ENCODE measurements at regions not wholly inside any gene's neighbourhood (a gene's known extent, or its start where the extent isn't known, plus 50 kb on each side); places are given as distances from the start of the nearest gene placed in this dataset.

GRCh38 chr7:156236936-156237599 lies 403.5 kb upstream of the RNF32 start:
- CTCF ChIA-PET = no interaction called here
- no peak overlapping the region for H3K4me3 Mint-ChIP-seq (ENCODE audit: unreplicated experiment)
- H3K4me3 ChIP-seq (ENCODE audit: low read depth, low read length) = no peak overlapping the region
- POLR2A ChIA-PET = no interaction called here
- no peaks in the 10 kb centered on the region for H3K4me1 Mint-ChIP-seq (ENCODE audit: low read depth, unreplicated experiment)
- no peaks in the 10 kb centered on the region for H3K36me3 ChIP-seq (ENCODE audit: control insufficient read depth, insufficient read depth, low read length)
- intact Hi-C loops (cut with micrococcal nuclease; ENCODE audit: unreplicated experiment) = no loop called here
- DNase-seq = no peak
- TF ChIP-seq CTCF (IDR thresholded peaks at IDR 0.05; ENCODE audit: insufficient read depth in 1 of 2, low read depth in 1 of 2, low read length in 1 of 2, severe bottlenecking in 1 of 2, unreplicated experiment in 1 of 2) = no peak
- H3K27me3 Mint-ChIP-seq (ENCODE audit: insufficient read depth, unreplicated experiment) = peaks cover 8% of the 10 kb centered on the region
- no TSS peak for BruUV-seq (replicated peaks)
- no peaks in the 10 kb centered on the region for H3K27me3 ChIP-seq (replicated peaks; ENCODE audit: control insufficient read depth, insufficient read depth, low read length)
- no peaks in the 10 kb centered on the region for H3K9me3 Mint-ChIP-seq (ENCODE audit: unreplicated experiment)
- H3K4me1 ChIP-seq = no peaks in the 10 kb centered on the region
- no peak overlapping the region for H3K27ac Mint-ChIP-seq (ENCODE audit: unreplicated experiment)
- H3K9me3 ChIP-seq = no peaks in the 10 kb centered on the region
- H3K36me3 Mint-ChIP-seq (ENCODE audit: insufficient read depth, unreplicated experiment) = no peaks in the 10 kb centered on the region

GRCh38 chr7:156236181-156236889 lies 404.2 kb upstream of the RNF32 start:
- Mint-ChIP-seq H3K36me3 (ENCODE audit: insufficient read depth, unreplicated experiment) (no peaks in the 10 kb centered on the region), H3K9me3 (ENCODE audit: unreplicated experiment) (no peaks in the 10 kb centered on the region), H3K4me1 (ENCODE audit: low read depth, unreplicated experiment) (no peaks in the 10 kb centered on the region), H3K27ac (ENCODE audit: unreplicated experiment) (no peak overlapping the region), H3K27me3 (ENCODE audit: insufficient read depth, unreplicated experiment) (peaks cover 8% of the 10 kb centered on the region), H3K4me3 (ENCODE audit: unreplicated experiment) (no peak overlapping the region)
- Histone ChIP-seq H3K4me3 (ENCODE audit: low read depth, low read length) (no peak overlapping the region), H3K9me3 (no peaks in the 10 kb centered on the region), H3K4me1 (no peaks in the 10 kb centered on the region), H3K36me3 (ENCODE audit: control insufficient read depth, insufficient read depth, low read length) (no peaks in the 10 kb centered on the region), H3K27me3 (replicated peaks; ENCODE audit: control insufficient read depth, insufficient read depth, low read length) (no peaks in the 10 kb centered on the region)
- no peak for DNase-seq
- TF ChIP-seq CTCF (IDR thresholded peaks at IDR 0.05; ENCODE audit: insufficient read depth in 1 of 2, low read depth in 1 of 2, low read length in 1 of 2, severe bottlenecking in 1 of 2, unreplicated experiment in 1 of 2) = no peak
- intact Hi-C loops (cut with micrococcal nuclease; ENCODE audit: unreplicated experiment) = no loop called here
- no TSS peak for BruUV-seq (replicated peaks)
- POLR2A ChIA-PET = no interaction called here
- CTCF ChIA-PET = no interaction called here

- Mint-ChIP-seq H3K36me3 (ENCODE audit: insufficient read depth, unreplicated experiment) (no peaks in the 10 kb centered on the region), H3K27ac (ENCODE audit: unreplicated experiment) (no peak overlapping the region), H3K4me1 (ENCODE audit: low read depth, unreplicated experiment) (no peaks in the 10 kb centered on the region), H3K27me3 (ENCODE audit: insufficient read depth, unreplicated experiment) (peaks cover 8% of the 10 kb centered on the region), H3K9me3 (ENCODE audit: unreplicated experiment) (no peaks in the 10 kb centered on the region), H3K4me3 (ENCODE audit: unreplicated experiment) (no peak overlapping the region)
- no peak overlapping the region for H3K4me3 ChIP-seq (ENCODE audit: low read depth, low read length)
- ChIA-PET POLR2A (no interaction called here), CTCF (no interaction called here)
- intact Hi-C loops (cut with micrococcal nuclease; ENCODE audit: unreplicated experiment) = no loop called here
- H3K36me3 ChIP-seq (ENCODE audit: control insufficient read depth, insufficient read depth, low read length) = no peaks in the 10 kb centered on the region
- TF ChIP-seq CTCF (IDR thresholded peaks at IDR 0.05; ENCODE audit: insufficient read depth in 1 of 2, low read depth in 1 of 2, low read length in 1 of 2, severe bottlenecking in 1 of 2, unreplicated experiment in 1 of 2) = no peak
- BruUV-seq (replicated peaks) = no TSS peak
- no peaks in the 10 kb centered on the region for H3K27me3 ChIP-seq (replicated peaks; ENCODE audit: control insufficient read depth, insufficient read depth, low read length)
- H3K9me3 ChIP-seq = no peaks in the 10 kb centered on the region
- no peak for DNase-seq
- H3K4me1 ChIP-seq = no peaks in the 10 kb centered on the region
Measured at GRCh38 chr7:156234666-156235494, 405.7 kb upstream of the RNF32 start.
